Jurkat, Clone E6-1 (cell line): ENCODE measurements at regions not wholly inside any gene's neighbourhood (a gene's known extent, or its start where the extent isn't known, plus 50 kb on each side); places are given as distances from the start of the nearest gene placed in this dataset.
A peak's percentile ranks its signal among the peaks of the same experiment; 100 is the strongest.

Experiments used
- DNase-seq: peaks from one replicate; pipeline ENCODE4 v3.0.0-alpha.2; 2011; ENCODE audit warnings: low read depth, low spot score
- H3K4me3 ChIP-seq: 2 replicates; pipeline ENCODE4 v1.5.1; 2011; ENCODE audit warnings: mild to moderate bottlenecking, low read length, control low read depth, moderate library complexity

DNA sequence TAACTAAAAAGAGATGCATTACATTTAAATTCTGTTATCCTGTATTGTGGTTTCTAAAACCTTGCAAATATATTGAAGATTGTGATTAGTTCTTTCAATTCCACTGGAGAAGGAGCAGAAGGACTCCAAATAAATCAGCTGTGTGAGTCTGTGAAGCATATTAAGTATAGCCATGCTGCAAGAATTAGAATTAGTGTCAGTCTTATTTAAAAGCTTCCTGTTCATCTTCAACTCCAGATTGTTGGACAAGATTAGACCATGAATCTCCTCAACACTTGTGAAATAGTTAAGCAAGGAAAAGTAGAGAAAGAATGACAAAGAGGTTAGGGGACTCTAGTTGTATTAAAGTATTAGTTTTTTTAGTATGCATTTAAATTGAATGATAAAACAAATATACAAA lies 92.5 kb upstream of the LRP1B start:
- no peak overlapping the region for H3K4me3 ChIP-seq
- no peak for DNase-seq

DNA sequence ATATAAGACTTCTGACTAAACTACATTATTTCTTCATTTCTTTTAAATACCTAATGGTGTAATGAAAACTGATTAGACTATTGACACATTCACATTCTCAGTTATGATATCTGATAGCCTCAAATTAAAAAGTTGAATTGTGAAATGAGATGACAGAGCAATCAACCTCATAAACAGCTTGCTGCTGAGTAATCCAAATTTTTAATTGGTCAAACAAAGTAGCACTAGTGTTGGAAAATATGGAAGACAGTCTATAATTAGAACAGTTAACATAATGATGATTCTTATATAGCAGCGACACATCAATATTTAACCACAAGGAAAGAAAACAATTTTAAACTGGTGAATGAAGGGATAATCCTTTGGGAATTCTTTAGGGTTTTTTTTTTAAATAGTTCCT lies 91.9 kb upstream of the LRP1B start:
- DNase-seq = no peak
- H3K4me3 ChIP-seq = no peak overlapping the region

DNA sequence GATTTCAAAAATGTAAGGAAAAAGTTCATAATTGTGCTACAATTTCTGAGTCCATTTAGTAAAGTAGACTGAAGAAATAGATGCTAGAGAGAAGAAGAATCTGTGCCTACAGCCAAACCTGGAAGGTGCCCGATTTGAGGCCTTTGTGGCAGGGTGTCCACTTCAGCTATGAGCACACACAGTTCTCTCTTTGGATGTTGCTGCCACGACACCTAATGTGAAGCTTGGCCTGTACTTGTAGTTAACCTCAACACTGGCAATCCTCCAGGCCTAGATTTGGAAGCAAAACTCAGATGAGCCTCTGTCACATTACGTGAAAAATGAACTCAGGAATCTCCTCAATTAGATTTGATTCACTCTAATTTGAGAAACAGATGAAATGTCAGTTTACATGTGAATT lies 90.1 kb upstream of the LRP1B start:
- H3K4me3 ChIP-seq = no peak overlapping the region
- DNase-seq = no peak

DNA sequence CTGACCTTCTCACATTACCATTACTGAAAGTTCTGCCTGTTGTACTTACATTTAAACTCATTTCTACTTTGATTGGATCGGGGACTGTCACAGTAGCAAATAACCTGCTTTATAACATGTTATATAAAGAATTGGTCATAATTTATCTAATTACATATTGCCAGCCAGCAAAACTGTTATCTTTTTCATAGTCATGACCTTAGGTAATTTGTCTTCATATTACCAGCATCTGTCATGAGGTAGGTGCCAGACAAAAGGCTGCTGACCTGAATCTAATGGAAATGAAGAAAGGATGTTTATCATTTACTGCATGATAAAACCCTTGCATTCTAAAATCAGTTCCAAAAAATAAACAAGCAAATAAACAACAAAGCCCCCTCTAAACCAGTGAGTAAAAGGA lies 89.4 kb upstream of the LRP1B start:
- H3K4me3 ChIP-seq = no peak overlapping the region
- no peak for DNase-seq

DNA sequence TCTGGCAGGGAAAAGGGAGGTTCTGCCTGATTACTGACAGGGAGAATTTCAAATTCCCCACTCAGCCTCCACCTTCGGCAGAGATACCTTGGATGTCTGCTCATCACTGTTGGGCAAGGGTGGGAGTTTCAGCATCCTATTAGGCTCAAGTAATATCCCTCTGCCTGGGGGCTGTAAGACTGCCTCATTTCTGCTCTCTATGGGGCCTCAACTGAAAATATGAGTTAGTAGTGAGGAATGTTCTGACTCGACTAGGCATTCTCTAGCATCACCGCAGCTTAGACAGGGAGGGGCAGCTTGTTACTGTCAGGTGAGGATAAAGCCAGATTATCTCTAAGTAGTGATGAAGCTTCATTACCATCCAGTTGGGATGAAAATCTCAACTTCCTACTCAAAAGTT lies 87.7 kb upstream of the LRP1B start:
- no peak for DNase-seq
- no peak overlapping the region for H3K4me3 ChIP-seq

DNA sequence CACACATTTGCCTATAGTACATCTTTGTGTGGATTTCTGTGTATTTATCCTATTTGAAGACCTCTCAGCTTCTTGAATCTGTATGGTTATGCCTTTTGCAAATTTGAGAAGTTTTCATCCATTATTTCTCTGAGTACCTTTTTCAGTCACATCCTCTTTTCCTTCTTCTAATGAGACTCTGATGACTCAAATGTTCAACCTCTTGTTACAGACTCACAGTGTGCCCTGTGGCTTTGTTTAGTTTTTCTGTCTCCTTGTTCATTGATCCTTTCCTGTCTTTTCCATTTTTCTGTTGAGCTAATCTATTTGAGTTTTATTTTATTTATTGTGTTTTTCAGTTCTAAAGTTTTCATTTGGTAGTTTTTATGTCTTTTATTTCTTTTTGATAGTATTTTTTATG lies 87.0 kb upstream of the LRP1B start:
- H3K4me3 ChIP-seq = no peak overlapping the region
- DNase-seq = no peak

DNA sequence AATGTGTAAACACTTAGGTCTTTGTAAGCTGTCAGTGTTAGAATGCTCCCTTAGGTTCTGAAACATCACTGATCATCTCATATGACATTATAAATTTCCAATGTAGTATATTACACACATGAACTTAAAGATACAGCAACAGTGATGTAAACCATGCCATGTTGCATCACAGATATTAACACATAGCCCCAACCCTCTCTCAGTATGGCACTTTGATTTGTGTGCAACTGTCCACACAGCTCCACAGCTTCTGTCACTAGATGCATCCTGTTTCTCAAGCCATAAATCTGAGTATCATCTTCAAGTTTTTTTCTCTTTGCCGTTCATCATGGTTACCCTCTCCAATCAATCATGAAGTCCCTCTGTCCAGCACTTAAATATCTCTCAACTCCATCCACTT lies 69.2 kb upstream of the LRP1B start:
- no peak for DNase-seq
- no peak overlapping the region for H3K4me3 ChIP-seq

DNA sequence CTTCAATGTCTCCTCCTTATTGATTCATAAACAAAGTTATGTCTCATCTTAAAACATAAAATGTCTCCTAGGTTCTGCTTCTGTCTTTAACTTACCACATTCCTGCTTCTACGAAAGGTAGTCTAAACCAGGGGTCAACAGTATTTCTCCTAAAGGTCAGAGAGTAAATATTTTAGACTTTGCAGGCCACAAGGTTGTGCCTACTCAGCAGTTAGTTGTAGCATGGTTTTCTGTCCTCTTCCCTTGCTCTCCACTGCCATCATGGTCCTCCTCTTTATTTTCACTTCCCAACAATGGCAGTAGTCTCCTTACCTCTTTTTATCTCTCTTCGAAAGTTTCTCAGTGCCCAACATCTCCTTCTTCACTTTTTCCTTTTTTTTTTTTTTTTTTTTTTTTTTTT lies 68.3 kb upstream of the LRP1B start:
- DNase-seq = no peak

DNA sequence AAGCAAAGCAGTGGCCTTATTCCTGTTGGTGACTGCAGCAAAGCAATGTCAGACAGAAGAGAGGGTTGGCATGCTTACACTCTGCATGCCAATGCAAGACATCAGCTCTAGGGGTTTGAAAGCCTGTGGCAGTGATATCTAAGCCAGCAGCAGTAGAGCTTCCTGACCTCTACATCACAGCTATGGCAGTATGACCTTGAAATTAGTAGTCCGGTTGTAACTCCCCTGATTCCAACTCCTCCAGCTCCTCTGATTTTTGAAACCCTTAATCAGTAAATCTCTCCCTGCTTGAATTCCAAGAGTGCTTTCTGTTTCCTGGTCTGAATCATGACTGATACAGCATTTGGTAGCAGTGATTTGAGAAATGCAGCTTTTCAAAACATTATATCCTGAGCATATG lies 60.0 kb upstream of the LRP1B start:
- DNase-seq = no peak
- H3K4me3 ChIP-seq = no peak overlapping the region

More for the DNA sequence above, 68.3 kb upstream of the LRP1B start:
- no peak overlapping the region for H3K4me3 ChIP-seq

DNA sequence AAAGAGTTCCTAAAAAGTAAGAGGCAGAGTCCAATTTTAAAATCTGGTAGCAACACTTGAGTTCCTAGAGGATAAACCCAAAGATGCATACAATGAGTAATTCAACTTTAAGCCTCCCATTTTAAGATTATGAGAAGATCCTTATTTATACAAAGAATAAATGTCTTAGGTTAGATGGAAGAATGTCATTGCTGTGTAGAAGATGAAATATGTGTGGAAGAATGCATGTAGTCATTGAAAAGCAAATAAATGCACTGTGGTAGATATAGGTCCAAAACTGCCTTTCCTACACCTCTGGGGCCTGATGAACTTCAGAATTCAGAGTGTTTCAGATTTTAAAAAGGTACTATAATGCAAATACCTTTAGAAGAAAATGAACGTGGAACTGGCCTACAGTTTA lies 58.7 kb upstream of the LRP1B start:
- no peak for DNase-seq
- no peak overlapping the region for H3K4me3 ChIP-seq

DNA sequence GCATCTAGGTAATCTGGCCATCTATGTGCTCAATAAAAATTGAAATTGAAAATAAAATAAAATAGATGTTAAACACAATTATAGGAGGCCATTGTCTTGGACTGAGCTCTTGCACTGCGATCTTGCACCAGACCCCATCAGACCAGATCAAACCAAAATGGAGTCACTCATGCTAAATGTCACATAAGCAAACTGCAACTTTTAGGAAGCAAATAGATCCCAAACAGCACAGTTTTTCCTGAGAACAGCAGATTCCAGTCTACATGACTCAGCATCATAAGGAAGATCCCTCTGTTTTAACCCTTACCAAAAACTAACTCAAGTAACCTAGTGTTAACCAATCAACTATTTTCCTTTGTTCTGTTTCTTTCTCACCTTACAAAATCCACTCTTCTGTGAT lies 57.7 kb upstream of the LRP1B start:
- DNase-seq = no peak
- H3K4me3 ChIP-seq = no peak overlapping the region

DNA sequence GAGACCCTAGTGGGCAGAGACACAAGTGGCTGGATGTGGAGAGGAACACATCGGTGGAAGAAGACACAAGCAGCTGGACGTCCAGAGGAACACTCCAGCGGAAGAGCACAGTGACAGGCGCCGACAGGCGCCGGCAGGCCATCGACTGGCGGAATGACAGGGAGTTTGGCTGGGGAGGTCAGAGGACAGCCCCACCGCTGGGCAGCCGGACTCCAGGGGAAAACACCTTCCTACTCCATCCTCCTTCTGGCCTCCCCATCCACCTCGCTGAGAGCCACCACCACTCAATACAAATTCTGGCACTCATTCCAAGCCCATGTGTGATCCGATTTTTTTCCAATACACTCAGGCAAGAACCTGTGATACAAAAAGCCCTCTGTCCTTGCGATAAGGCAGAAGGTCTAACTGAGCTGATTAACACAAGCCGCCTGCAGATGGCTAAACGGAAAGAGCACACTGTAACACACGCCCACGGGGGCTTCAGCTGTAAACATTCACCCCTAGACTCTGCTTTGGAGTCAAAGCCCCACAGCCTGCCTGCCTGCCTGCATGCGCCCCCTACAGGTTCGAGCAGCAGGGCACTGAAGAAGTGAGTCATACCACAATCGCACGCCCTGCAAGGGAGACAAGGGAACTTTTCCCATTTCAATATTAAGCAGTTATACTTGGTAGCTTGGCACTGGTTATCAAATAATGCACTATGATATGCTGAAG lies 50.2 kb upstream of the LRP1B start:
- DNase-seq = peak; percentile 28
- H3K4me3 ChIP-seq = no peak overlapping the region
